ENCODE measurements at regions not wholly inside any gene's neighbourhood (a gene's known extent, or its start where the extent isn't known, plus 50 kb on each side); places are given as distances from the start of the nearest gene placed in this dataset.

DNA sequence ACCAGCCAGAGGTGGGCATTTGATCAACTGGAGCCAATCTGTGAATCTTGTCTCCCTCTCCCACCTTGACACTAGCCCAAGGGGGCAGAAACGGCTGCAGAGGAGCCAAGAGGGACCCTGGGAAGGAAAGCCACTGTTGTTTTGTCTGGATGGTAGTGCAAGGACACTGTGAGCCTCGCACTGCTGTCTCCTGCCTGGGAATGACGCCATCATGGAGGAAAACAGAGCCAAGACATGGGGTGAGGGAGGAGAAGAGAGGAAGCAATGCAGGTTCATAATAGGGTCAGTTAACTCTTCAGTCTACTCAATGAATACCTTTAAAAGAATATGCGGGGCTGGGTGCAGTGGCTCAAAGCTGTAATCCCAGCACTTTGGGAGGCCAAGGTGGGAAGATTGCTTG lies 231.1 kb upstream of the AGAP1 start:
- TF ChIP-seq POLR2A (IDR thresholded peaks at IDR 0.05), result no peak
- TF ChIP-seq, protein P1, sequence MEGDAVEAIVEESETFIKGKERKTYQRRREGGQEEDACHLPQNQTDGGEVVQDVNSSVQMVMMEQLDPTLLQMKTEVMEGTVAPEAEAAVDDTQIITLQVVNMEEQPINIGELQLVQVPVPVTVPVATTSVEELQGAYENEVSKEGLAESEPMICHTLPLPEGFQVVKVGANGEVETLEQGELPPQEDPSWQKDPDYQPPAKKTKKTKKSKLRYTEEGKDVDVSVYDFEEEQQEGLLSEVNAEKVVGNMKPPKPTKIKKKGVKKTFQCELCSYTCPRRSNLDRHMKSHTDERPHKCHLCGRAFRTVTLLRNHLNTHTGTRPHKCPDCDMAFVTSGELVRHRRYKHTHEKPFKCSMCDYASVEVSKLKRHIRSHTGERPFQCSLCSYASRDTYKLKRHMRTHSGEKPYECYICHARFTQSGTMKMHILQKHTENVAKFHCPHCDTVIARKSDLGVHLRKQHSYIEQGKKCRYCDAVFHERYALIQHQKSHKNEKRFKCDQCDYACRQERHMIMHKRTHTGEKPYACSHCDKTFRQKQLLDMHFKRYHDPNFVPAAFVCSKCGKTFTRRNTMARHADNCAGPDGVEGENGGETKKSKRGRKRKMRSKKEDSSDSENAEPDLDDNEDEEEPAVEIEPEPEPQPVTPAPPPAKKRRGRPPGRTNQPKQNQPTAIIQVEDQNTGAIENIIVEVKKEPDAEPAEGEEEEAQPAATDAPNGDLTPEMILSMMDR (IDR thresholded peaks at IDR 0.05), result no peak
